ENCODE measurements at regions not wholly inside any gene's neighbourhood (a gene's known extent, or its start where the extent isn't known, plus 50 kb on each side); places are given as distances from the start of the nearest gene placed in this dataset.

GRCh38 chr6:146881228-146882181, 282.7 kb downstream of the ADGB start:
- intact Hi-C loops (cut with DNase I), result no loop called here
- TF ChIP-seq POLR2AphosphoS5 (IDR thresholded peaks at IDR 0.05), result no peak
- no peak for TF ChIP-seq POLR2A (IDR thresholded peaks at IDR 0.05; ENCODE audit: low read depth)
- TF ChIP-seq EP300 (IDR thresholded peaks at IDR 0.05), result no peak
- H3K4me1 ChIP-seq, result peaks cover 0 to 7% (median 5%) of the 10 kb centered on the region in 4 donors
- no peak for DNase-seq (ENCODE audit: extremely low spot score)
- no peaks in the 10 kb centered on the region for H3K9me3 ChIP-seq
- H3K36me3 ChIP-seq, result no peaks in the 10 kb centered on the region
- no peak overlapping the region for H3K4me3 ChIP-seq
- no peaks in the 10 kb centered on the region for H3K27me3 ChIP-seq
- no peak overlapping the region for H3K27ac ChIP-seq (replicated peaks in 1 of 4)
- WGBS, result 86% methylated on average over 9 of the region's 9 CpGs

GRCh38 chr6:146883640-146884531, 285.1 kb downstream of the ADGB start:
- H3K4me1 ChIP-seq, result peaks cover 0 to under 1% (median under 1%) of the 10 kb centered on the region in 4 donors
- H3K27me3 ChIP-seq, result no peaks in the 10 kb centered on the region
- H3K27ac ChIP-seq (replicated peaks in 1 of 4), result no peak overlapping the region
- intact Hi-C loops (cut with DNase I), result no loop called here
- no peak for TF ChIP-seq POLR2AphosphoS5 (IDR thresholded peaks at IDR 0.05)
- TF ChIP-seq, protein P1, sequence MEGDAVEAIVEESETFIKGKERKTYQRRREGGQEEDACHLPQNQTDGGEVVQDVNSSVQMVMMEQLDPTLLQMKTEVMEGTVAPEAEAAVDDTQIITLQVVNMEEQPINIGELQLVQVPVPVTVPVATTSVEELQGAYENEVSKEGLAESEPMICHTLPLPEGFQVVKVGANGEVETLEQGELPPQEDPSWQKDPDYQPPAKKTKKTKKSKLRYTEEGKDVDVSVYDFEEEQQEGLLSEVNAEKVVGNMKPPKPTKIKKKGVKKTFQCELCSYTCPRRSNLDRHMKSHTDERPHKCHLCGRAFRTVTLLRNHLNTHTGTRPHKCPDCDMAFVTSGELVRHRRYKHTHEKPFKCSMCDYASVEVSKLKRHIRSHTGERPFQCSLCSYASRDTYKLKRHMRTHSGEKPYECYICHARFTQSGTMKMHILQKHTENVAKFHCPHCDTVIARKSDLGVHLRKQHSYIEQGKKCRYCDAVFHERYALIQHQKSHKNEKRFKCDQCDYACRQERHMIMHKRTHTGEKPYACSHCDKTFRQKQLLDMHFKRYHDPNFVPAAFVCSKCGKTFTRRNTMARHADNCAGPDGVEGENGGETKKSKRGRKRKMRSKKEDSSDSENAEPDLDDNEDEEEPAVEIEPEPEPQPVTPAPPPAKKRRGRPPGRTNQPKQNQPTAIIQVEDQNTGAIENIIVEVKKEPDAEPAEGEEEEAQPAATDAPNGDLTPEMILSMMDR (IDR thresholded peaks at IDR 0.05), result no peak
- TF ChIP-seq EP300 (IDR thresholded peaks at IDR 0.05), result no peak
- TF ChIP-seq POLR2A (IDR thresholded peaks at IDR 0.05; ENCODE audit: low read depth), result no peak
- WGBS, result 91% methylated on average over 4 of the region's 4 CpGs
- H3K36me3 ChIP-seq, result no peaks in the 10 kb centered on the region
- no peak for DNase-seq (ENCODE audit: extremely low spot score)
- H3K4me3 ChIP-seq, result no peak overlapping the region
- H3K9me3 ChIP-seq, result no peaks in the 10 kb centered on the region

GRCh38 chr6:146884728-146885127, 286.0 kb downstream of the ADGB start:
- DNase-seq (ENCODE audit: extremely low spot score), result no peak
- H3K9me3 ChIP-seq, result no peaks in the 10 kb centered on the region
- 92% methylated on average over 2 of the region's 2 CpGs for WGBS
- no peak overlapping the region for H3K27ac ChIP-seq (replicated peaks in 1 of 4)
- H3K27me3 ChIP-seq, result no peaks in the 10 kb centered on the region
- intact Hi-C loops (cut with DNase I), result no loop called here
- no peaks in the 10 kb centered on the region for H3K4me1 ChIP-seq
- TF ChIP-seq, protein P1 (IDR thresholded peaks at IDR 0.05), result no peak
- no peak for TF ChIP-seq EP300 (IDR thresholded peaks at IDR 0.05)
- no peak for TF ChIP-seq POLR2AphosphoS5 (IDR thresholded peaks at IDR 0.05)
- TF ChIP-seq POLR2A (IDR thresholded peaks at IDR 0.05; ENCODE audit: low read depth), result no peak
- H3K4me3 ChIP-seq, result no peak overlapping the region
- H3K36me3 ChIP-seq, result no peaks in the 10 kb centered on the region

DNA sequence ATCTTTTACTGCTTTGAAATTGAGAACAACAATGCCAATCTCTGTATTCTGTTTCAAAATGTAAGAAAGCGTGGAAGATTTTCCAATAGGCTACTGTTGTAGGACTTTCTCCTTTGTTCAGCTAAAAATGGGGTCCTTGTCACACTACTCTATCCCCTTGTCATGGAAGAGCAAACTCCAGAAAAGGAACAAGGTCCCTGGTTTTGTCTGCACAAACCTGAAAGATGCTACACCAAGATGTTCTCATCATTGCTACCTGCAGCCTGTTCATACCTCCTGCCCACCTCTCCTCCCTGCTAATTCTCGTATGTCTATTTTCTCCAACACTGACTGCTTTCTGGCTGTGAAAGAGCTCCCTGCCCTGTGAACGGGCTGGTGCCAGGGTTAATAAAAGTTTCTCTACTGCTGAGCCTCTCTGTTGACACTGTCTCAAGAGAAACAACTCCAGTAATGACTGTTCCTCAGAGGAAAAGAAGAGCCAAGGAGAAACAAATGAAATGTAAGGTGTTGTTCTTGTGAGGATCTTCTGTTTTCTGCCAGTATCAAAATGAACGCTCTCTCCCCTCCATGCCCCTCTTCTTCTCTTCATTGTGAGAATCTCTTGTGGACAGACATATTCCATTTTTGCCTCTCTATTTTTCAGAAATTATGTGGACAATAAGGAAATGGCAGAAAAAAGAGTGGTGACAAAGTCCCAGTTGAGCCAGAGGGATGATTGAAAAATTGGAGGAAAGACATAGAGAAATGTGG, 287.1 kb downstream of the ADGB start:
- 72% methylated on average over 4 of the region's 4 CpGs for WGBS
- intact Hi-C loops (cut with DNase I), result no loop called here
- DNase-seq (ENCODE audit: extremely low spot score), result no peak

More for the DNA sequence above, 287.1 kb downstream of the ADGB start:
- Histone ChIP-seq H3K4me3 (no peak overlapping the region), H3K4me1 (no peaks in the 10 kb centered on the region), H3K36me3 (no peaks in the 10 kb centered on the region), H3K9me3 (no peaks in the 10 kb centered on the region), H3K27ac (replicated peaks in 1 of 4) (no peak overlapping the region), H3K27me3 (no peaks in the 10 kb centered on the region)
- TF ChIP-seq, protein P1 (IDR thresholded peaks at IDR 0.05), result no peak
- no peak for TF ChIP-seq POLR2AphosphoS5 (IDR thresholded peaks at IDR 0.05)
- TF ChIP-seq POLR2A (IDR thresholded peaks at IDR 0.05; ENCODE audit: low read depth), result no peak
- no peak for TF ChIP-seq EP300 (IDR thresholded peaks at IDR 0.05)
